SK-N-SH (cell line): ENCODE measurements at regions not wholly inside any gene's neighbourhood (a gene's known extent, or its start where the extent isn't known, plus 50 kb on each side); places are given as distances from the start of the nearest gene placed in this dataset.

Experiments used
- CTCF ChIA-PET: fragments of 300-600, 350-600 bp; formaldehyde crosslinking; extraction: SDS; loops from one replicate; lab custom pipeline; 2021; lab: Yijun Ruan, JAX
- POLR2A ChIA-PET: fragments of 350-600 bp; sonication (Branson Sonifier 250); formaldehyde crosslinking; extraction: SDS; loops from one replicate; lab custom pipeline; 2020; ENCODE audit warnings: antibody characterized with exemption, inconsistent platforms; lab: Yijun Ruan, JAX
- DNase-seq: peaks from one replicate; pipeline ENCODE4 v3.0.0; 2012
- H2AFZ ChIP-seq: fragments of 200-600 bp; sonication (generic); 2 replicates; pipeline ENCODE4 v1.8.1; 2016; ENCODE audit warnings: antibody characterized with exemption, mild to moderate bottlenecking, low read depth
- H3F3A ChIP-seq: fragments of 200-600 bp; sonication (generic); replicated peaks from 2 replicates; pipeline ENCODE3; 2016; ENCODE audit warnings: antibody characterized with exemption, mild to moderate bottlenecking; ENCODE audit not compliant: insufficient read depth
- H3K27ac ChIP-seq, 2 experiments: fragments of 200-500 bp in 1 of 2; fragments of 200-600 bp in 1 of 2; sonication (Bioruptor generic) in 1 of 2; sonication (generic), shearing (Covaris generic) in 1 of 2; 2 replicates each; pipeline versions ENCODE4 v1.5.1 to v1.6.1; 2014 to 2016; ENCODE audit warnings: low read depth in 2 of 2, inconsistent platforms in 1 of 2, low read length in 1 of 2, mild to moderate bottlenecking in 1 of 2, mixed read lengths in 1 of 2
- H3K27me3 ChIP-seq: fragments of 200-600 bp; sonication (generic), shearing (Covaris generic); 2 replicates; pipeline ENCODE4 v1.6.1; 2016; ENCODE audit warnings: mixed run types; ENCODE audit not compliant: insufficient read depth
- H3K36me3 ChIP-seq, 2 experiments: fragments of 200-500 bp in 1 of 2; fragments of 200-600 bp in 1 of 2; sonication (Bioruptor generic) in 1 of 2; sonication (generic) in 1 of 2; replicated peaks in 1 of 2; 2 replicates each; pipeline versions ENCODE3 to v1.5.1; 2014 to 2016; ENCODE audit warnings: low read length in 1 of 2, mild to moderate bottlenecking in 1 of 2; ENCODE audit not compliant: insufficient read depth in 2 of 2, control insufficient read depth in 1 of 2
- H3K4me1 ChIP-seq, 2 experiments: fragments of 200-500 bp in 1 of 2; fragments of 200-600 bp in 1 of 2; sonication (Bioruptor generic) in 1 of 2; sonication (generic), shearing (Covaris generic) in 1 of 2; 2 replicates each; pipeline versions ENCODE4 v1.5.1 to v1.6.1; 2014 to 2016; ENCODE audit warnings: low read depth in 1 of 2, low read length in 1 of 2, mixed run types in 1 of 2; ENCODE audit not compliant: insufficient read depth in 2 of 2, control insufficient read depth in 1 of 2
- H3K4me2 ChIP-seq: fragments of 200-600 bp; sonication (generic), shearing (Covaris generic); 2 replicates; pipeline ENCODE4 v1.6.1; 2017; ENCODE audit warnings: mixed run types
- H3K4me3 ChIP-seq, 2 experiments: fragments of 200-500 bp in 1 of 2; fragments of 200-600 bp in 1 of 2; sonication (Bioruptor generic) in 1 of 2; sonication (generic), shearing (Covaris generic) in 1 of 2; 2 replicates each; pipeline versions ENCODE4 v1.5.1 to v1.8.1; 2014 to 2016; ENCODE audit warnings: low read depth in 2 of 2, inconsistent platforms in 1 of 2, low read length in 1 of 2, mild to moderate bottlenecking in 1 of 2, mixed read lengths in 1 of 2, moderate library complexity in 1 of 2
- H3K79me2 ChIP-seq: fragments of 200-600 bp; sonication (generic); 2 replicates; pipeline ENCODE4 v1.8.1; 2017; ENCODE audit warnings: mild to moderate bottlenecking; ENCODE audit not compliant: insufficient read depth
- H3K9ac ChIP-seq: fragments of 200-600 bp; sonication (generic); 2 replicates; pipeline ENCODE4 v1.6.1; 2017; ENCODE audit warnings: mixed run types
- H3K9me2 ChIP-seq: fragments of 200-600 bp; sonication (generic); 2 replicates; pipeline ENCODE4 v1.6.1; 2017; ENCODE audit warnings: mixed run types
- H3K9me3 ChIP-seq: fragments of 200-600 bp; sonication (generic); 2 replicates; pipeline ENCODE4 v1.6.1; 2017; ENCODE audit warnings: mixed run types, mild to moderate bottlenecking, moderate library complexity
- H4K20me1 ChIP-seq: fragments of 200-600 bp; sonication (generic); 2 replicates; pipeline ENCODE4 v1.6.1; 2017; ENCODE audit warnings: mild to moderate bottlenecking, mixed run types; ENCODE audit not compliant: insufficient read depth
- CHD2 ChIP-seq: fragments of 150-350 bp; IDR thresholded peaks from 2 replicates; pipeline ENCODE4 v1.6.1; 2018; ENCODE audit warnings: low read length; ENCODE audit not compliant: partially characterized antibody
- CTCF ChIP-seq: fragments of 200-600 bp; sonication (generic); IDR thresholded peaks from 2 replicates; pipeline ENCODE4 v1.6.1; 2017; ENCODE audit warnings: antibody characterized with exemption, mild to moderate bottlenecking, moderate library complexity
- ELF1 ChIP-seq: IDR thresholded peaks from 2 replicates; pipeline ENCODE4 v1.4.0; 2012
- EZH2phosphoT487 ChIP-seq: fragments of 200-600 bp; sonication (generic); IDR thresholded peaks from 2 replicates; pipeline ENCODE4 v1.6.1; 2017; ENCODE audit warnings: low read depth, mixed run types, mild to moderate bottlenecking, antibody characterized with exemption, moderate library complexity, borderline replicate concordance
- GATA2 ChIP-seq: sonication (generic); formaldehyde crosslinking; IDR thresholded peaks from 2 replicates; pipeline ENCODE4 v1.5.0; 2020; ENCODE audit warnings: mild to moderate bottlenecking, missing genetic modification reagents
- IRF3 ChIP-seq: fragments of 150-350 bp; IDR thresholded peaks from 2 replicates; pipeline ENCODE4 v1.6.1; 2016; ENCODE audit warnings: mild to moderate bottlenecking, low read depth, low read length
- MAX ChIP-seq: IDR thresholded peaks from 2 replicates; pipeline ENCODE4 v1.4.0; 2012; ENCODE audit warnings: low read depth
- MXI1 ChIP-seq: IDR thresholded peaks from 2 replicates; pipeline ENCODE4 v1.6.1; 2012; ENCODE audit warnings: mild to moderate bottlenecking, low read depth, low read length, improper control_type of control experiment
- POLR2AphosphoS5 ChIP-seq: IDR thresholded peaks from 2 replicates; pipeline ENCODE4 v1.6.1; 2012; ENCODE audit warnings: low read depth, low read length
- RAD21 ChIP-seq: IDR thresholded peaks from 2 replicates; pipeline ENCODE4 v1.6.1; 2012; ENCODE audit warnings: mild to moderate bottlenecking, low read length
- SIN3A ChIP-seq: IDR thresholded peaks from 2 replicates; pipeline ENCODE4 v1.6.1; 2012; ENCODE audit warnings: low read depth, mild to moderate bottlenecking, low read length, moderate library complexity, borderline replicate concordance
- SMC3 ChIP-seq: IDR thresholded peaks from 2 replicates; pipeline ENCODE4 v1.6.1; 2012; ENCODE audit warnings: low read depth, low read length, improper control_type of control experiment
- TAF1 ChIP-seq: IDR thresholded peaks from 2 replicates; pipeline ENCODE4 v1.6.1; 2012; ENCODE audit warnings: low read depth, mild to moderate bottlenecking, low read length, moderate library complexity, borderline replicate concordance
- TCF12 ChIP-seq: IDR thresholded peaks from 2 replicates; pipeline ENCODE4 v1.4.0; 2012
- USF1 ChIP-seq: IDR thresholded peaks from 2 replicates; pipeline ENCODE4 v1.4.0; 2012; ENCODE audit warnings: low read depth, borderline replicate concordance
- WGBS: methylation state at CpG from one replicate; pipeline ENCODE4 v1.1.6; 2017; ENCODE audit warnings: low lambda C conversion rate; 5-methylcytosine and 5-hydroxymethylcytosine counted together

DNA sequence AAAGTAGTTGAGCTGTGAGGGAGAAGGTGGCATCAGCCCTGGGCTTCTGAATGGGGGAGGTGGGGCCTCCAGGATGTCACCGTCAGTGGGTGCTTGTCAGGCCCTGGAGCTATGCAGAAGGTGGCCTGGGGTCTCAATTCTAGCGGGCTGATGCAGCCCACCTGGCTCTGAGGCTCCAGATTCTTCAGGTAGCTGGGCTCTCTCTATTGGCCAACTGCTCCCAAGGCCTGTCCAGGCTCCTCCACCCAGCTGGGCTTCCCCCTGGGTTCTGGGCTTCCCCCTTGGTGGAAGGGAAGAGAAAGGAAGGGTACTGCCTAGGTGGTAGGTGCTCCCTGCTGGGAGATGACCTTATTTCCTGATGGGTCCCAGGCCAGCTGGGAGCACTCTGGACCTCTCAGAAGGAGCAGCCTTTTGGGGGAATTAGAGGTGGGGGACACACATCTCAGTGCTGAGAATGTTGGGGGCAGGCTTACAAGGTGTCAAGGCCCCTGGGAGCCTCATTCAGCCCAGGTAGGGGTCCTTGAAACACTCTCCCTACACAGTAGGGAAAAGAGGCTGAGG, 1728.3 kb downstream of the TP53TG3F start:
- no peaks in the 10 kb centered on the region for H3K36me3 ChIP-seq
- no peak overlapping the region for H3K4me3 ChIP-seq
- no peak overlapping the region for H2AFZ ChIP-seq
- no peak for DNase-seq
- no peaks in the 10 kb centered on the region for H3K9me2 ChIP-seq
- no peaks in the 10 kb centered on the region for H3K79me2 ChIP-seq
- TF ChIP-seq RAD21 (no peak), EZH2phosphoT487 (no peak), GATA2 (no peak), CHD2 (no peak), TAF1 (no peak), SIN3A (no peak), USF1 (no peak), ELF1 (no peak), MXI1 (no peak), IRF3 (no peak), POLR2AphosphoS5 (no peak), MAX (no peak)
- no peak overlapping the region for H3K4me2 ChIP-seq
- ChIA-PET POLR2A (no interaction called here), CTCF (interaction anchor here (0.6 to 2.0 kb wide), 10 partner anchors 12 to 221 kb away, joined by 3 to 11 read pairs (median 3); no protein-coding TSS in a partner anchor)
- H3K4me1 ChIP-seq: no peaks in the 10 kb centered on the region
- no peaks in the 10 kb centered on the region for H3K9me3 ChIP-seq
- no peaks in the 10 kb centered on the region for H4K20me1 ChIP-seq
- no peak overlapping the region for H3K27ac ChIP-seq
- WGBS: 0% methylated on average over 2 of the region's 2 CpGs
- no peaks in the 10 kb centered on the region for H3K27me3 ChIP-seq
- no peaks in the 10 kb centered on the region for H3F3A ChIP-seq
- no peak overlapping the region for H3K9ac ChIP-seq

- DNase-seq: peak; percentile 63
- Histone ChIP-seq H3K79me2 (no peaks in the 10 kb centered on the region), H3K4me3 (no peak overlapping the region), H3K9ac (no peak overlapping the region), H3K9me3 (no peaks in the 10 kb centered on the region), H2AFZ (no peak overlapping the region), H3K27me3 (no peaks in the 10 kb centered on the region), H3K36me3 (no peaks in the 10 kb centered on the region), H3K4me2 (no peak overlapping the region), H3K9me2 (no peaks in the 10 kb centered on the region), H3K27ac (no peak overlapping the region), H3K4me1 (no peaks in the 10 kb centered on the region), H4K20me1 (no peaks in the 10 kb centered on the region), H3F3A (no peaks in the 10 kb centered on the region)
- ChIA-PET CTCF (interaction anchor here (0.6 to 2.0 kb wide), 9 partner anchors 11 to 220 kb away, joined by 3 to 11 read pairs (median 3); no protein-coding TSS in a partner anchor), POLR2A (no interaction called here)
- TF ChIP-seq TAF1 (no peak), MAX (no peak), RAD21 (peak; percentile 58), POLR2AphosphoS5 (no peak), SMC3 (peak; percentile 84), CTCF (peak; percentile 64), TCF12 (no peak)
- 18% methylated on average over 5 of the region's 8 CpGs for WGBS
Observed at GRCh38 chr16:35188288-35189155, 1729.1 kb downstream of the TP53TG3F start.
